Ishikawa (cell line): ENCODE measurements at regions not wholly inside any gene's neighbourhood (a gene's known extent, or its start where the extent isn't known, plus 50 kb on each side); places are given as distances from the start of the nearest gene placed in this dataset.

ENCODE experiments used
- CEBPB ChIP-seq: IDR thresholded peaks from 2 replicates; pipeline ENCODE4 v1.6.1; 2012
- CREB1 ChIP-seq: IDR thresholded peaks from 2 replicates; pipeline ENCODE4 v1.6.1; 2012; ENCODE audit warnings: low read depth
- EGR1 ChIP-seq: IDR thresholded peaks from 2 replicates; pipeline ENCODE4 v1.6.1; 2012
- EP300 ChIP-seq: IDR thresholded peaks from 2 replicates; pipeline ENCODE4 v1.6.1; 2012; ENCODE audit warnings: borderline replicate concordance
- FOXM1 ChIP-seq: IDR thresholded peaks from 2 replicates; pipeline ENCODE4 v1.6.1; 2012; ENCODE audit warnings: low read depth, borderline replicate concordance
- NFIC ChIP-seq: IDR thresholded peaks from 2 replicates; pipeline ENCODE4 v1.6.1; 2012
- RAD21 ChIP-seq: IDR thresholded peaks from 2 replicates; pipeline ENCODE4 v1.6.1; 2012; ENCODE audit warnings: low read depth
- TAF1 ChIP-seq: IDR thresholded peaks from 2 replicates; pipeline ENCODE4 v1.6.1; 2012; ENCODE audit warnings: low read depth, mild to moderate bottlenecking
- TCF12 ChIP-seq: IDR thresholded peaks from 2 replicates; pipeline ENCODE4 v1.6.1; 2012; ENCODE audit warnings: low read depth
- TEAD4 ChIP-seq: IDR thresholded peaks from 2 replicates; pipeline ENCODE4 v1.6.1; 2012
- YY1 ChIP-seq: IDR thresholded peaks from 2 replicates; pipeline ENCODE4 v1.6.1; 2012; ENCODE audit warnings: low read depth
- ZBTB7A ChIP-seq: IDR thresholded peaks from 2 replicates; pipeline ENCODE4 v1.6.1; 2012; ENCODE audit warnings: low read depth
- TF ChIP-seq, protein P1 (sequence below): IDR thresholded peaks from 2 replicates; pipeline ENCODE4 v1.6.1; 2012
- TF ChIP-seq, protein P2 (sequence below): IDR thresholded peaks from 2 replicates; pipeline ENCODE4 v1.6.1; 2012
- TF ChIP-seq, protein P3 (sequence below): IDR thresholded peaks from 2 replicates; pipeline ENCODE4 v1.6.1; 2012; ENCODE audit warnings: low read depth, mild to moderate bottlenecking

DNA sequence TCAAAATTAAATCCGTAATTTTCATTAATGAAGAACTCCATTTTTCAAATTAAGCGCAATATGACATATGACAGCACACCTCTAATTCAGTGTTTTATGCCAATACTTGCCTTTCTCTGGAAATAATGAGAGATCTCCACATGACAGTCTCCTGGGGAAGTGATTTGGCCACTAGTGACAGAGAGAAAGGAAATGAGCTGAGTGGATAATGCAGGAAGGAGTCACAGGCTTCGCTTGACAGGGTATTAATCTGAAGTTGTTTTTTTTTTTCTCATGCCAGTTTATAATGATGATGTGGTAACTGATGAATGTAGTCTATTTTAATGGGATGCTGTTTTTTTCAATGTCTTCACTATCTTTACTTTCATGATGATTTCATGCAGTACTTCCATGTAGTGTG is 1079.4 kb upstream of the GYPC start:
- TF ChIP-seq TAF1 (no peak), EGR1 (no peak), EP300 (no peak)

DNA sequence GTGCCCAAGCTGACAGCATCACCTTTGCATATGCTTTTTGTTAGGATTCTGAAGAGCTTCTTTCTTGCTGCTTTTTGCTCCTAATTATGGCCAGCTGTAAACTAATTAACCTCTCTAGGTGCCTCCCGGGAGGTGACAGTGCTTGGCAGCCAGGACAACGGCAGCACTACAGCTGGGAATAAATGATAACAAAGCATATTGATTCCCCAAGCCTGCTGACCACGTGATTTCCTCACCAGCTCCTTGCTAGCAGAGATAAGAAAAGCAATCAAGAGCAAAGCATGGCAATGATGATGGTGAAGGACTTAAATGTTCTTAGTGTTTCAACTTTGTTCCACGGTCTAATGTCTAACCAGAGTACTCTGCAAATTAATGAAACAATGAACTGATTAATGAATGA is 1074.4 kb upstream of the GYPC start:
- TF ChIP-seq, protein P1, sequence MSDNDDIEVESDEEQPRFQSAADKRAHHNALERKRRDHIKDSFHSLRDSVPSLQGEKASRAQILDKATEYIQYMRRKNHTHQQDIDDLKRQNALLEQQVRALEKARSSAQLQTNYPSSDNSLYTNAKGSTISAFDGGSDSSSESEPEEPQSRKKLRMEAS, result no peak

DNA sequence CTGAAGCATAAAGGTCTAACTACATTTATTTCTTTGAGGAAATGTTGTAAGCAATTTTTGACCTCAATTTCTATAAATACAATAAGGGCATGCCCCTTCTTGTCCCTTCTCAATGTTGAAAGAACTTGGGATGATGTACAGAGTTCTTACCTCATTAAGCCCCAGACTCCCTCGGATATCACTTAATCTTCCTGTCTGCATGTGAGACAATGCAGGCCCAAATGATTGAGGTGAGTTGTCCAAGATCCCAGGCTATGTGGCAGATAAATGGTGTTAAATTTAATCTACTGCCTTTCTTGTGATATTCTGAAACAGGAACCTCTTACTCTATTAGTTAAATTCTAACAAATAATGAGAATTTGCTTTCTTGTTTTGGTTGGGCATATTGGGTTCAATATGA is 1073.4 kb upstream of the GYPC start:
- TF ChIP-seq TCF12 (no peak), FOXM1 (no peak), TAF1 (no peak), ZBTB7A (no peak), RAD21 (no peak)

DNA sequence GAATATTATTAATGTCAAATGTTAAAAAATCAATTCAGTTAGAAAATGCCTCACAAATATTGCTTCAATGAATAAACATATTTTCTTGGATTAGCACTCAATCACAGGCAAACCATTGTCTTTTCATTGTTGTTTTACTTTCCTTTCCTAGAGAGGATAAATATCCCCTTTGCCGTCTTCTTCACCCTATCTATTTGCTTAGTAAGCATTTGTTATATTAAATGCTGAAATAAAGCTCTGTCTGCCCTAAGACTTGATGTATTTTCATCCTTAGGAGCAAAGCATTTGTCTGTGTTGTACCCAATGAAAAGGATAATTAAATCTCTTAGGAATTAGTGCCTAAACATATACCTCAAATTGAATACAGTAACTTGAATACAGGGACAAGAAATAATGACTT is 1071.2 kb upstream of the GYPC start:
- TF ChIP-seq CREB1 (no peak), EP300 (no peak)

DNA sequence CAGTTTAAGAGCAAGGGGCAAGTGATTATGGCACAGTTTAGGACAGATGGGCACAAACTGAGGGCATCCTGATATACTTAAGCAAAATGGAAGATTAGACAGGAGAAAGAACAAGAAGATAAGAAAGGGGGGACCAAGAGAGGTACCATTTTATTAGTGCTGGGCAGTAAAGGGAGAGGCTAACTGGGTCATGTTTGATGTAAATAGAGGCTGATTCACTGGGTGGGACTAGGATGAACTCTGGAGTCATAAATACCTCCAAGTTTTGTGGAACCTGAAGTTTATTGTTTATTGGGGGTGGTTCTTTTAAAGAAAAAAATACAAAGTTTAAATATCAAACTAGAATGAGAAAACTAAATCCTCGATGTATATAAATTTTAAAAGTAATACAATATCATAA is 1067.2 kb upstream of the GYPC start:
- TF ChIP-seq YY1, result no peak
- TF ChIP-seq EGR1, result no peak
- TF ChIP-seq TCF12, result no peak
- TF ChIP-seq TAF1, result no peak
- TF ChIP-seq RAD21, result no peak
- TF ChIP-seq ZBTB7A, result no peak
- no peak for TF ChIP-seq EP300
- TF ChIP-seq, protein P2, sequence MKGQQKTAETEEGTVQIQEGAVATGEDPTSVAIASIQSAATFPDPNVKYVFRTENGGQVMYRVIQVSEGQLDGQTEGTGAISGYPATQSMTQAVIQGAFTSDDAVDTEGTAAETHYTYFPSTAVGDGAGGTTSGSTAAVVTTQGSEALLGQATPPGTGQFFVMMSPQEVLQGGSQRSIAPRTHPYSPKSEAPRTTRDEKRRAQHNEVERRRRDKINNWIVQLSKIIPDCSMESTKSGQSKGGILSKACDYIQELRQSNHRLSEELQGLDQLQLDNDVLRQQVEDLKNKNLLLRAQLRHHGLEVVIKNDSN, result no peak
- no peak for TF ChIP-seq CEBPB
- TF ChIP-seq, protein P1, result no peak
- no peak for TF ChIP-seq NFIC
- TF ChIP-seq FOXM1, result no peak
- TF ChIP-seq, protein P3, sequence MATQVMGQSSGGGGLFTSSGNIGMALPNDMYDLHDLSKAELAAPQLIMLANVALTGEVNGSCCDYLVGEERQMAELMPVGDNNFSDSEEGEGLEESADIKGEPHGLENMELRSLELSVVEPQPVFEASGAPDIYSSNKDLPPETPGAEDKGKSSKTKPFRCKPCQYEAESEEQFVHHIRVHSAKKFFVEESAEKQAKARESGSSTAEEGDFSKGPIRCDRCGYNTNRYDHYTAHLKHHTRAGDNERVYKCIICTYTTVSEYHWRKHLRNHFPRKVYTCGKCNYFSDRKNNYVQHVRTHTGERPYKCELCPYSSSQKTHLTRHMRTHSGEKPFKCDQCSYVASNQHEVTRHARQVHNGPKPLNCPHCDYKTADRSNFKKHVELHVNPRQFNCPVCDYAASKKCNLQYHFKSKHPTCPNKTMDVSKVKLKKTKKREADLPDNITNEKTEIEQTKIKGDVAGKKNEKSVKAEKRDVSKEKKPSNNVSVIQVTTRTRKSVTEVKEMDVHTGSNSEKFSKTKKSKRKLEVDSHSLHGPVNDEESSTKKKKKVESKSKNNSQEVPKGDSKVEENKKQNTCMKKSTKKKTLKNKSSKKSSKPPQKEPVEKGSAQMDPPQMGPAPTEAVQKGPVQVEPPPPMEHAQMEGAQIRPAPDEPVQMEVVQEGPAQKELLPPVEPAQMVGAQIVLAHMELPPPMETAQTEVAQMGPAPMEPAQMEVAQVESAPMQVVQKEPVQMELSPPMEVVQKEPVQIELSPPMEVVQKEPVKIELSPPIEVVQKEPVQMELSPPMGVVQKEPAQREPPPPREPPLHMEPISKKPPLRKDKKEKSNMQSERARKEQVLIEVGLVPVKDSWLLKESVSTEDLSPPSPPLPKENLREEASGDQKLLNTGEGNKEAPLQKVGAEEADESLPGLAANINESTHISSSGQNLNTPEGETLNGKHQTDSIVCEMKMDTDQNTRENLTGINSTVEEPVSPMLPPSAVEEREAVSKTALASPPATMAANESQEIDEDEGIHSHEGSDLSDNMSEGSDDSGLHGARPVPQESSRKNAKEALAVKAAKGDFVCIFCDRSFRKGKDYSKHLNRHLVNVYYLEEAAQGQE, result no peak
- no peak for TF ChIP-seq CREB1
- TF ChIP-seq TEAD4, result no peak

DNA sequence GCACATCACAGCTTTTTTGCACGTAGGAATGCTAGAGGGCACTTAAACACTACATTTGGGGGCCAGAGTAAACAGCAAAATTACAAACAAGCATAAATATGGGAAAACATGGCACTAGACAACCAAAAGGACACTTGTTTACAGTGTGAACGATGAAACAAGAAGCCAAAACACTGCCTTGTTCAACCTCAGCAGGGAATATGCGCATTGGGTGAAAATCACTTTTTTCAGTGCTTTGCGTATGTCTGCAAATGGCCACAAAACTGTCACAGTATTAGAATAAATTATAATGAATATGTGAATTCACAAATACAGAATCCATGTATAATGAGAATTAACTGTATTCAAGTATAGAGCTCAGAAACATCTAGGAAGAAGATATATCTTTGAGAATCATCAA is 1064.0 kb upstream of the GYPC start:
- TF ChIP-seq TEAD4 (no peak), NFIC (no peak), FOXM1 (no peak), YY1 (no peak), ZBTB7A (no peak), EP300 (no peak), CEBPB (no peak), RAD21 (no peak), EGR1 (no peak), TAF1 (no peak), TCF12 (no peak), CREB1 (no peak)
- TF ChIP-seq, protein P1, result no peak
- TF ChIP-seq, protein P2, result no peak
- TF ChIP-seq, protein P3, result no peak

DNA sequence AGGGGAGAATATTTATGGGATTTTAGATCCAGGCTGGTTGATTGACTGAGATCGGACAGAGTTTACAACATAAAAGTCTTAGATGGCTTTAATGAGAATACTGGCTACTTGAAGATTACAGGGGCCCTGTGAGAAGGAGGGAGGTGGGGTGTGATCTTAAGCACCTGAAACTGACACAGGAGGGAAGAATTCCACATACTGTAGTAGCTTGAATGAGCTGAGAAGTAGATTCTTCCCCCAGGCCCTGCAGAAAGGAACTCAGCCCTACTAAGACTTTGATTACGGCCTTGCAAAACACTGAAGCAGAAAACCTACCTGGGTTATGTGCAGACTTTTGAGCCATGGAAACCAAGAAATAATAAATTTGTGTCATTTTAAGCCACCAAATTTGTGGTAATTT is 1062.9 kb upstream of the GYPC start:
- no peak for TF ChIP-seq NFIC
- TF ChIP-seq, protein P3, result no peak
- no peak for TF ChIP-seq EGR1
- TF ChIP-seq, protein P1, result no peak
- no peak for TF ChIP-seq YY1
